ENCODE measurements at regions not wholly inside any gene's neighbourhood (a gene's known extent, or its start where the extent isn't known, plus 50 kb on each side); places are given as distances from the start of the nearest gene placed in this dataset.

GRCh38 chr13:19329365-19329764, 147.7 kb upstream of the TUBA3C start:
- no peaks in the 10 kb centered on the region for H3K4me1 ChIP-seq (ENCODE audit: insufficient read depth, low read length, poor library complexity, severe bottlenecking)
- CTCF ChIA-PET (ENCODE audit: unreplicated experiment), result no interaction called here
- no peak for TF ChIP-seq CTCF (conservative IDR thresholded peaks at IDR 0.05; ENCODE audit: low read length)
- TF ChIP-seq EZH2phosphoT487 (IDR thresholded peaks at IDR 0.05; ENCODE audit: borderline replicate concordance, low read depth, low read length), result no peak
- H3K27ac ChIP-seq (ENCODE audit: low read depth, low read length, poor library complexity, severe bottlenecking), result no peak overlapping the region
- no peak overlapping the region for H2AFZ ChIP-seq (ENCODE audit: low read length)
- no peak for DNase-seq (ENCODE audit: low spot score)
- POLR2A ChIA-PET, result interaction anchor here (1.2 kb wide), 1 partner anchor 17 kb away, joined by 3 read pairs; no protein-coding TSS in a partner anchor
- intact Hi-C loops (cut with micrococcal nuclease; ENCODE audit: unreplicated experiment), result loop anchor here (10.0 kb wide), 1 partner anchor 65 kb away; no protein-coding TSS in a partner anchor
- H4K20me1 ChIP-seq (ENCODE audit: insufficient read depth, low read length), result no peaks in the 10 kb centered on the region
- no peaks in the 10 kb centered on the region for H3K36me3 ChIP-seq (ENCODE audit: insufficient read depth, low read length)
- H3K4me3 ChIP-seq (ENCODE audit: low read depth, low read length, poor library complexity, severe bottlenecking), result no peak overlapping the region
- H3K9me2 ChIP-seq (ENCODE audit: insufficient read depth, low read length), result no peaks in the 10 kb centered on the region
- BruUV-seq (replicated peaks), result no TSS peak
- H3K79me2 ChIP-seq (ENCODE audit: insufficient read depth, low read depth, low read length), result no peaks in the 10 kb centered on the region
- no peak overlapping the region for H3K4me2 ChIP-seq (ENCODE audit: low read length)
- no peaks in the 10 kb centered on the region for H3K9me3 ChIP-seq (ENCODE audit: low read length)

- no TSS peak for BruUV-seq (replicated peaks)
- intact Hi-C loops (cut with micrococcal nuclease; ENCODE audit: unreplicated experiment), result loop anchor here (10.0 kb wide), 1 partner anchor 60 kb away; no protein-coding TSS in a partner anchor
Observed at GRCh38 chr13:19324325-19324724, 142.7 kb upstream of the TUBA3C start.

More at GRCh38 chr13:19324325-19324724, 142.7 kb upstream of the TUBA3C start:
- no peaks in the 10 kb centered on the region for H4K20me1 ChIP-seq (ENCODE audit: insufficient read depth, low read length)
- H3K36me3 ChIP-seq (ENCODE audit: insufficient read depth, low read length), result no peaks in the 10 kb centered on the region
- H3K79me2 ChIP-seq (ENCODE audit: insufficient read depth, low read depth, low read length), result no peaks in the 10 kb centered on the region
- H3K4me1 ChIP-seq (ENCODE audit: insufficient read depth, low read length, poor library complexity, severe bottlenecking), result no peaks in the 10 kb centered on the region
- H3K9me3 ChIP-seq (ENCODE audit: low read length), result no peaks in the 10 kb centered on the region
- no peak overlapping the region for H3K27ac ChIP-seq (ENCODE audit: low read depth, low read length, poor library complexity, severe bottlenecking)
- ChIA-PET POLR2A (no interaction called here), CTCF (ENCODE audit: unreplicated experiment) (no interaction called here)
- H3K4me3 ChIP-seq (ENCODE audit: low read depth, low read length, poor library complexity, severe bottlenecking), result no peak overlapping the region
- H3K9me2 ChIP-seq (ENCODE audit: insufficient read depth, low read length), result no peaks in the 10 kb centered on the region
- no peak overlapping the region for H3K4me2 ChIP-seq (ENCODE audit: low read length)
- no peak overlapping the region for H2AFZ ChIP-seq (ENCODE audit: low read length)
- TF ChIP-seq EZH2phosphoT487 (IDR thresholded peaks at IDR 0.05; ENCODE audit: borderline replicate concordance, low read depth, low read length) (no peak), CTCF (conservative IDR thresholded peaks at IDR 0.05; ENCODE audit: low read length) (no peak)
- DNase-seq (ENCODE audit: low spot score), result no peak
